HG03066 (cell line): ENCODE measurements at regions not wholly inside any gene's neighbourhood (a gene's known extent, or its start where the extent isn't known, plus 50 kb on each side); places are given as distances from the start of the nearest gene placed in this dataset.

ENCODE experiments used
- ATAC-seq: cut with Tn5 transposase; IDR thresholded peaks from one replicate; pipeline ENCODE4 v1.9.1; 2021; ENCODE audit warnings: low read depth; ENCODE audit not compliant: unreplicated experiment

DNA sequence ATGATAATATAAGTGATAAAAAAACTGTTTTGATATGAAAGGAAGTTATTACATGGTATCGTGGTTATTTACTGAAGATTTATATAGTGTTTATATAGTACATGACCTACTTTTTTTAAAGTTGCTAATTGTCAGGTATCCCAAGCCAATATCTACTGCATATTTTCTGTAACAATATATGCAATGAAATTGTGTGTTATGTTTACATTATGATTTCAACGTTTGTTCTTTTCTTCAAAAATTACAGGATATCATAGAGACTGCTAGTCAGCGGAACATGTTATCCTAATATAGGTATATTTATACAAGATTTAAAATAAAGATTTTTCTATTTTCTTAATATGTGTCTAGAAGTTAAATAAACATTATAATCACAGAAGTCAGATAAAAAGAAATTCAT is 167.5 kb upstream of the DPYD start:
- ATAC-seq: no peak

DNA sequence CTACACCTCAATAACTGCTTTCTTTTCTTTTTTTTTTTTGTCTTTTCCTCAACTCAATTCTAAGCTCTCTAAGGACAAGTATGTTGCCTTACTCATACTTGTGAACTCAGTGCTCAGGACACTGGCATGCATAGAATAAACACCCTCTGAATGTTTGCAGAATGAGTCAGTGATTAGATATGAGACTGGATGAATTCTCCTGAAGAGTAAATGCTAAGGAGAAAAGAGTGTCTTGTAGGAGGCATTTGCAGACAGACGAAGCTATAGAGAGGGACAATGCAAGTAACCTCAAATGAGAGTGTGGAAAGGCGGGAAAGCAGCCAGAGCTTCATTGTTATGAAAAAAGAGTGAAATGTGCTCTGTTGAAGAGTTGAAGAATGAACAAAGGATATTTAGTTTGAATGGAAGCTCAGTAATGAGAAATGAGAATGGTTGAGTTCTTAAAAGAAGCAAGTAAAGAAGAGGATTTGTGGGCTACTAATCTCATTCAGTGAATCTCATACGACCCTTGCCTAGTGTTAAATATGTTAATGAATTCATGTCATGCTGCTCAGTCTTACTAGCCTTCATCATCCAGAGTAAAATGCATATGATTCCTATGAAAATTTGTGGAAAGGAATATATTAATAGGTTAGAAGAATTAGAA is 166.1 kb upstream of the DPYD start:
- ATAC-seq: no peak

DNA sequence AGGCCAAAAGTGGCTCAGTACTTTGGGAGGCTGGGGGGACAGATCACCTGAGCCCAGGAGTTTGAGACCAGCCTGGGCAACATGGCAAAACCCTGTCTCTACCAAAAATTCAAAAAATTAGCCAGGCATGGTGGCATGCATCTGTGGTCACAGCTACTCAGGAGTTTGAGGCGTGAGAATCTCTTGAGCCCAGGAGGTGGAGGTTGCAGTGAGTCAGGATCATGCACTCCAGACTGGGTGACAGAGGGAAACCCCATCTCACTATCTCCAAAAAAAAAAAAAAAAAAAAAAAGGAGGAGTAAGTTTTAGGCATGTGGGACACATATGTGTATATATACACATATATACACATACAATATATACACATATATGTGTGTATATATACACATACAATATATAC is 165.3 kb upstream of the DPYD start:
- no peak for ATAC-seq

DNA sequence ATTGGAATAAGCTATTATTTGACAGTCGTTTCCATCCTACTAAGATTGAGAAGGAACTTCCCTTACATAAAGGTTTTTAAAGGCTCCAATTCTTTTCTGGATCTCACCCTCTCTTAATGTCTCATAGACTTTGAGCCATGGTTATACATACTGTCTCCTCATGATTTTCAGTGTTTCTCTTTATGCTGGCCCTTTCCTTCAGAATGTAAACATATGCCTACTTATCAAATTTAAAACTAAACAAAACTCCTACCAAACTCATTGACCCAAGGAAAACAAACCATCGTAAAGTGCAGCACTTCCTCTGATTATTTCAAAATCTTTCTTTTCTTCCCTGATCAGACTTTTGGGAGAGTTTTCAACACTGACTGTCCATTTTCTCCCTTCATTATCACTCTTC is 163.4 kb upstream of the DPYD start:
- ATAC-seq: no peak

DNA sequence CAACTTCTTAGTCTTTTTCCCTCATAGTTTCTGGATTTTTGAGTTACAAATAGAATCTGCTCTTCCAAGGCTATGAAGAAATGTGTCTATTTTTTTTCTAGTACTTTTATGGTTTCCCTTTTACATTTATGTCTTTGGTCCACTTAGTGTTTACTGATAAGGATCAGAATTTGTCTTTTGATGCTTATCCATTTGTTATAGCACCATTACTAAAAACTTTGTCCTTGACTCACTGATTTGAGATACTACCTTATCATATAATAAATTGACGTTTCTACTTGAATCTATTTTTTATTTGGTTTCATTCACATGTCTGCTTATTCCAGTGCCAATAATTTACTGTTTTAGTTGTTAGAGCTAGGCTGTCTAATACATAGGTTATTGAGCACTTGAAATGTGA is 161.1 kb upstream of the DPYD start:
- no peak for ATAC-seq

DNA sequence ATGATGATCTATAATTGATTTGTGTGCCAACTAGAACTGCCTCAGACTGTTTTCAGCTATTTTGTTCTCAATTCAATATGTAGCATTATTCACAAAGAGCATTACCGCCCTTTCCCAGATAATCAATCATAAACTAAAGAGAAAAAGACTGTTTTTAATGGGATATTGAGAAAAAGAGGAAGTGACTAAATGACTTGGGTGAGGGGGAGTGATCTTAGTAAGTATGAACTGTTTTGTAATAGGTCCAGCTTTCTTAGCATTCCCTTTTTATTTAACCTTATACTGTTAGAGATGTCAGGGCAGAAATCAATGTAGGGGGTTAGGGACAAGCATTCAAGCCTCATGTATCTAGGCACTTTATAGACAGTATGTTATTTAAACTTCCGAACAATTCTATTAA is 157.8 kb upstream of the DPYD start:
- ATAC-seq: no peak

DNA sequence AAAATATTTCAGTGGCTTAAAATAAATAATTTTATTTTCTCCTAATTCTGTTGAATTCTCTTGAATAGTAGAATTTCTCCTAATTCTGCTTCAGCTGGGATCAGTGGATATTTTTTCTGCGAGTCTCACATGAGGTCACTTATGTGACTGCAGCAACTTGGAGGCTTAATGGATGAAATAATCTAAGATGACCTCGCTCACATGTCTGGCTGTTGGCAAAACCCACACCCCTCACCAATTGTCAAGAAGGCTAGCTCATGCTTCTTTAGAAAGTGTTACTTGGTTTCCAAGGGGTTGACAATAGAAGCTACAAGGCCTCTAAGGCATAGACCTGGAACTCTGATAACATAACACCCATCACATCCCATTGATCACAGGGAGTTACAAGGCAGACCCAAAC is 156.9 kb upstream of the DPYD start:
- ATAC-seq: no peak

DNA sequence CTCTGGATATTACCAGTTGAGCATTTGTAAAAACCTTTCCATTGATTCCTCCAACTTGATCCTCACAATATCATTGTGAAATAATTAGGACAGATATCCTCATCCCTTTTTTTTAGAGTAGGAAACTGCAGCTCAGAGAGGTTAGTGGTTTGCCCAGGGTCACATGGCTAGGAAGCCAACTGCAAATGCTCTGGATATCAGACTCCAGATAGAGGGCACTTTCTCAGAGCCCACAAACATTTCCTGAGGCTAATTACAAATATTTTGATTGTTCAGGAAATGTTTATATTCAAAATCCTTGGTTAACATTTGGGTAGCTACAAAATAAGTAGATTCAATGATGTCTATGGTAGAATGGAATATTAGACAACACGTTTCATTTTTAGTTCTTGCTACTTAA is 154.8 kb upstream of the DPYD start:
- ATAC-seq: no peak

DNA sequence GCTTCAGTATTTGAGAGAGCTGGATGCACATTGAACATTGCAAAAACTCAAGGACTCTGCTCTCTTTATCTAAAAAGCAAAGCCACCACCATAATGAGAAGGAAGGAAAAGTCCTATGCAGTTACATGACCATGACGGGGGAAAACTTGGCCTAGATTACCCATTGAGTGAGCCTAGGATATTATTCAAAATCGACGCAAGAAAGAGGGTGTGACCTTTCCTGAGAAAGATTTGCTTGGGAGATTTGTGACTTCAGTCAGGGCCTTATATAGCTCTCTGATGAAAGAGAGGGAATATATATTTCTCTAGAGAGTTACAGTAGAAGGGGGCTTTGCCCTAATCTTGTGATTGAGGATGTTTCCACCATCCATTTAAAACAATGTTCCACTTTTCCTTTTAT is 153.0 kb upstream of the DPYD start:
- no peak for ATAC-seq

DNA sequence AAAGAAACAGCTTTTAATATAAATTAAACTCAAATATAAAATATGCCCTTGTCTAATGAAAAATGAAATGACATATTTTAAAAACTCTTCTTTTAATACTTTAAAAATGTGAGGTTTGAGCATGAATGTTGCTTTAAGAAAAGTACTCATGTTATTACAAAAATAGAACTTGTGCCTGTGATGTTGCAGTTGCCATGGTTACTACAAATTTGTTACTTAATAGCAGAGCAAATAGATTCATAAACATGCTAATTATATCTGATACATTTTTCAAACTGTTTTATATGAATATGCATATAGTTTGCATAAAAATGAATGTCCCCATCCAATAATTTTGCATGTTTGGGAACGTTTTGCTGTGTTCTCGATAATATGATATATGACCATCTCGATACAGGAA is 152.3 kb upstream of the DPYD start:
- no peak for ATAC-seq

DNA sequence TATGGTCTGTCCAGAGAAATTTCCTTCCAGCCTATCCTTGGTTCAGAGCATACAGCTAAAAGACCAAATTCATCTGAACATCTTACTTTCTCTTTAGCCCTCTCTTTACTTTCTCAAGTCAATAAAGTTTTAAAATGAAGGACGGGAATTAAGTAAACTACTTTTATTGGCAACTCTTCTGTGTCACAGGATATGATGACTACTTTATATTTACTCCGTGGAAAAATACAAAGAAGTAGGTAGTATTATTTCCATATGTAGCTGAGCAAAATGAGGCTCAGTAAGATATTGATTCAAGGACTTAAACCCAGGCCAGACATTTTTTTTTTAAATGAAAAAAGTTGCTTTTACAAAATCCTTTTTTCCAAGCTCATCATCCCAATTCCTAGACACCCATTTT is 151.2 kb upstream of the DPYD start:
- ATAC-seq: no peak

DNA sequence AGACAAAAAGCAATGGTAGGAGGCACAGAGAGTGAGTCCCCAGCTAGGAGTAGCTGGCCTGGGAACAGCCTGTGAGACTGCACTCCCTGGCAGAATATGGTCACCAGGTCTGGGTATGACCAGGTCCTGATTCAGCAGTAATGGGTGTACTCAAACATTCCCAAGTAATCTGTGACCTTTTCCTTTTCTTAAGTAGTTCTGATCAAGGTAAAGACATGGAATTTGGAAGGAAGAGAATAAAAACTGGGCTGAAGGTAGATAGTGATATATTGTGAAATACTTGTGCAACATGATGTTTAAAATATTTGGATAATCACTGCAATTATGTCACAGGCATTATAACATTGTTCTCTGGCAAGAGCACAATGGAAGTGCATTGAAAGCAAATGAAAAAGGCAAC is 147.2 kb upstream of the DPYD start:
- ATAC-seq: no peak

DNA sequence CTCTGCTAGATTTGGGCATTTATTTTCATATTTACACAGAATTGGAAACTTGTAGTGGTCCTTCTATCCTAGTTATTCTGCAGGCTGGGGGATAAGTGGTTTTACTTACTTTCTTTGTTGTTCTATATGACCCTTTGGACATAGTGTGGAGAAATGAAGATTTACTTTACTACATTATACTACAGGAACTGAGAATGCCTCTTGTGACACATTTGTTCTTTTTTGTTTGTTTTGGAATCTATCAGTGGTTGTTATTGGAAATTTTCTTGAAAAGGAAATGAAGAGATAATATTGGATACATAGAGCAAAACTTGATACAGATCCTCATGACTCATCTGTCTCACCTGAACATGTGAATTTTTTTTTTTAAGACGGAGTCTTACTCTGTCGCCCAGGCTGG is 146.1 kb upstream of the DPYD start:
- ATAC-seq: no peak

DNA sequence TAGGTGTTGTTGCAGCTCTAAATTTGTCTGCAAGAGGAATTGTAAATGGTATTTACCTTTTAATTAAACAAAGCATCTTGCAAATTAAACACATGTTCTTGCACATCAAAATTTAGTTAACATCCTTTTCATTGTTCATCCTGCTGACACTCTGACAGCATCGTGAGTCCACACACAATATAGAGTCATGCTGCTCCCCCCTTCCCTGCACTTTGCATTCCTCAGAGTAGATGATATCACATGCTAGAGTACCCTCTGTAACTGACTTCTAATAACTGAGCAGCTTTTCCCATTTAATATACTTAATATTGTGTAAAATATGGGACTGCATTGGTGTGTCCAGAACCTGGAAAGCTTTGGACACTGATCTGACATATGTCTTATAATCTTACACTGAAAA is 138.8 kb upstream of the DPYD start:
- no peak for ATAC-seq

DNA sequence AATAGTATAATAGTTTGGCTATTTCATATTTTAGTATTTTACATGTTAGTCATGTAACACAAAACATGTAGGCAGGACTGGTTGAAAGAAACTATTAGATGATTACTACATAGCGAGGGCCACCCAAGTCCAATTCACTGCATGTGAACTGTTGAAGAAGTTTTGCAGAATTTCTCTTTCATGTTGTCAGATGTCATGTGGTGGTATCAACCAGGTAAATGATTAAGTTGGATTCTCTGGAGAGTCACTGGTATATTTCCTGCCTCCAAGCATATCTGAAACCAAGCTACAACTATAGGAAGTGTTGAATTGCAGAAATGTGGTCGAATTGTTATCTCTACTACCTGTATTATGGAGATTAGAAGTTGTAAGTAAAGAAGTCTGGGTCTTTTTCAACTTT is 137.8 kb upstream of the DPYD start:
- no peak for ATAC-seq

DNA sequence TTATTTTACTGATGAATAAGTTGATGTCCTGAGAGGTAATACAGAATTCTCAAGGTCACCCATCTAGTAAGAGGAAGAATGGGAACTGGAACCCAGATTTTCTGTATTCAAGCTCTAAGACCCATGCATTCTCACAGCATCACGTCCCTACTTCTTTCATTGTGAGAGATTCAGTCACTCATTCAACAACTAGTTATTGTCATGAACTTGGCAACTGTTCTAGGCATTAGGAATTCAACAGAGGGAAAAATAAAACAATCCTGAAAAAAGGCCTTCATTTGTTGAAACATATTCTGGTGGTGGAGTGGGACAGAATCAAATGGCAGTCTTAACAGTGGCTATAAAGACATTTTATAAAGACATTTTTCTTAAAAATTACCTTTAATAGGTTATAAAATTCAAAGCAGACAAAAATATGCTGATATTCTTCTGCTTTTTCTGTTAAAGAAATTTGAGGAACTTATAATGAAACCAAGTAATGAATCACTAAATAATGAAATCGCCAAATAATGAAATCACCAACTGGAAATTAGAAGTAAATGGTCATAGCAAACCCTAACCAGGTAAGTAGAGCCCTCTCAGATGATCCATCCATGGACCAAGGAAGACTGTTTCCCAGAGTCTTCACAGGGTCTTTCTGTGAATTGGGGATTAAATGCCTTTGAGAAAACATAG is 136.5 kb upstream of the DPYD start:
- ATAC-seq: no peak

DNA sequence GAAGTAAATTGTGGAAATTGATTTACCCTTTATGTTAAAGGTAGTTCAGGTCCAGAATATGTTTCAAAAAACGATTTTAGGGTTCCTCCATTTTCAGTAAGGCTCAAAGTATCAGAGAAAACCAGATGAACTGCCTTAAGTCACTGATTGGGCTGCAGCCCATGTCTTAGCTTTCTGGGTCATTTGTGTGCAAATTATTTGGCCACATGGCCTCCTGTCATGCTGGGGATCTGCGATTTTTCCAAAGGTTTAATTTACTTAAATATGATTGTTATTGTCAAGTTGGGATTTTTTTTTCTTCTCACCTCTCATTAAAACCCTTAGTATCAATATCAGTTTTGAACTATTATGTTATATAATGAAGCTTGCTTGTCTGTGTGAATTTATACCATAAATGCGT is 135.9 kb upstream of the DPYD start:
- ATAC-seq: no peak

DNA sequence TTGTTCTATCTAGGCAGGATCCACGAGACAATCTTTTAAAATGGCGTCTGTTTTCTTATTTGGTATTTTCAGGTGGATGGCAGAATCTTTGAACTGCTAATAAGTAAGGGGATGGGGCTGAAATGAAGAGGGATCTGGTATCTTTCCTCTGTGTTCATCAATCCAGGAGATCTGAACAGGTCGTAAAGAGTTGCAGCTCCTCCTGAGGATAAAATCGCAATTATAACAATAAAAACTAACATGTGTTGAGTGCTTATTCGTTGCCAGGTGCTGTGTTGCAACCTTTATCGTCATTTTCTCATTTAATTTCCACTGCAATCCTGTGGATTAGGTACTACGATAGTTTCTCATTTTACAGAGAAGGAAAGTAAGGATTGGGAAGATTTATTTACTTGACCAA is 134.6 kb upstream of the DPYD start:
- ATAC-seq: no peak

DNA sequence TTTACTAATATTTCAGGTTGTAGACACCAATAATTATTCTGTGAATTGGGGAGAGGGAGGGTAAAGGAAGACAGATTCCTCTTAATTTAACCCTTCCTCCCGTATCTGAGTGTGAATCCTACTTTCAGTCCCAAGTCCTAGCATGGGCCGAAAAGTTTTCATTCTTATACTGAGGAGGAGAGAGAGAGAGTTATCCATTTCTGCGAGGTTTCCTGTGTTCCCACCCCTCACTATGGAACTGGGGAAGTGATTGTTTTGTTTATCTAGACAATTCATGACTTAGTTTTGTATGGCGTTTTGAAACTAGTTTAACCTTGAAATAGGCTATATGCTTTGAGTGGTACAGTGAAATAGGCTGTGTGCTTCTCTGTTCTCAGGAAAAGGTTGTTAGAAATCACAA is 134.0 kb upstream of the DPYD start:
- no peak for ATAC-seq

DNA sequence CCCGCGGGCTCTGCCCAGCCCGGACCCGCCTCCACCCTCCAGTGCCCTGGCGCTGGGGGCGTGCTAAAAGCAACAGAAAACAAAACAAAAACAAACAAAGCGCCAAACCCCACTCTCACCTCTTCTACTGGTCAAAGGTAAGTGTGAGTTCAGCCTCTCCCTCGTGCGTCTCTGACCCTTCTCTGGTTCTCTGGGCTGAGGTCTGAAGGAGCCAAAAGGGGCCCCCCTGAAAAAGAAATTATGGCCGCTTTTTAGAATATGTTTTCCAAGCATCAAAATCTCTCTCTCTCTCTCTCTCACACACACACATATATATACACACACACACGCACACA is 133.5 kb upstream of the DPYD start:
- ATAC-seq: no peak

DNA sequence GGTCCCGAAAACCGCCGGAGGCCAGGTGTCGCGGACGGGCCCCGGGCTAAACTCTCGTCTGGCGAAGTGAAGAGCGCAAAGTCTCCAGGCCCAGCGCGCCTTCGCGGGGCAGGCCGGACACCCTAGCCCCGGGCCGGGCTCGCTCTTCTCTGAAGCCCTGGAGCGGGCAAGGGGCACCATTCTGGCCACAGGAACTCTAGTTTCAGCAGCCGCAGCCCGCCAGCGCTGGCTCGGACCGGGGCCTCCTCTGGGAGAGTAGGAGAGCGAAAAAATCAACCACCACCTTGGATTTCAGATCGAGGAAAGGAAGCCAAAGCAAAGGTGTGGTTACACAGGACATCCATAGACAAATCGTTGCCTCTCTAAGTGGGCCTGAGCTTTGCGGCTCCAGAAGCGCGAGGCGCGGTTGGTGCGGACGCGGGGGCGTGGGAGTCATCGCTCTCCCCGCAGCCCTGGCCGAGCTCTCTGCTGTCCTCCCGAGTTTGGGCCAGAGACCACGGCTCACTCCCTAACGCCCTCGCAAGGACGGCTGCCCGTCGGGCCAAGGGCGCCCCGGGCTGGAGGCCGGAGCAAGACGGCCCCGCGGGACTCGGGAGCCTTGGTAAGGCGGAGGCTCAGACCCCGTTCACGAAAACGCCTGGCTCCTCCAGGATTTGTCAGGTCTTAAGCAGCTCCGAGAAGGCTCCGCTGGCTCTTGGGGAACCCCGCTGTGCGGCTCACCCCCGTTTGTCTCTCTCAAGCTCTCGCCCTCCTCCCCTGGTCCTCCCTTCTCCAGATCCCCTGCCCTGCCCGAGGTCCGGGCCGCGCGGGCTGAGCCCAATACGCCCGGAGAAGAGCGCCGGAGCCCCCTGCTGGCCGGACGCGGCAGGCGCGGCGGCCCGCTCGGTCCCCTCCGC is 132.9 kb upstream of the DPYD start:
- ATAC-seq: peak; percentile 89
